Prostate gland (tissue), 2 donors: ENCODE measurements at regions not wholly inside any gene's neighbourhood (a gene's known extent, or its start where the extent isn't known, plus 50 kb on each side); places are given as distances from the start of the nearest gene placed in this dataset.

ENCODE experiments used
- DNase-seq: peaks from one replicate; pipeline ENCODE4 v3.0.0-alpha.2; 2019; ENCODE audit warnings: low spot score
- H3K27ac ChIP-seq, 2 donors: fragments of 200-600 bp; sonication (generic); 2 replicates each; pipeline ENCODE4 v1.5.1; 2017 to 2019
- H3K27me3 ChIP-seq: fragments of 200-600 bp; sonication (generic); replicated peaks from 2 replicates; pipeline ENCODE4 v1.5.1; 2019; ENCODE audit not compliant: insufficient read depth
- H3K36me3 ChIP-seq, 2 donors: fragments of 200-600 bp; sonication (generic); 1 replicate in 1 of 2; 2 replicates in 1 of 2; pipeline versions ENCODE4 v1.5.1 to v1.8.1; 2017 to 2019
- H3K4me1 ChIP-seq: fragments of 200-600 bp; sonication (generic); replicated peaks from 2 replicates; pipeline ENCODE4 v1.5.1; 2019
- H3K4me3 ChIP-seq, 2 donors: fragments of 200-600 bp; sonication (generic); 2 replicates each; pipeline ENCODE4 v1.5.1; 2017 to 2019
- H3K9me3 ChIP-seq: fragments of 200-600 bp; sonication (generic); 2 replicates; pipeline ENCODE4 v1.5.1; 2017
- CTCF ChIP-seq, 4 experiments: fragments of 200-600 bp in 2 of 4; fragments of 450-650 bp in 2 of 4; sonication (generic) in 2 of 4; IDR thresholded peaks; 1 replicate in 3 of 4; 2 replicates in 1 of 4; pipeline ENCODE4 v1.5.1; 2016 to 2019; ENCODE audit warnings: antibody characterized with exemption in 4 of 4, mild to moderate bottlenecking in 2 of 4, moderate library complexity in 2 of 4
- POLR2A ChIP-seq: fragments of 450-650 bp; IDR thresholded peaks from one replicate; pipeline ENCODE4 v1.6.1; 2016; ENCODE audit warnings: antibody characterized with exemption, mild to moderate bottlenecking
- POLR2AphosphoS5 ChIP-seq: sonication (generic); formaldehyde crosslinking; IDR thresholded peaks from one replicate; pipeline ENCODE4 v1.6.1; 2017; ENCODE audit warnings: antibody characterized with exemption
- WGBS: methylation state at CpG from one replicate; pipeline ENCODE4 v1.1.5; 2018; 5-methylcytosine and 5-hydroxymethylcytosine counted together
- intact Hi-C: fragments of 100-400 bp; cut with DNase I; formaldehyde crosslinking; loops from one replicate; pipeline ENCODE4 v1.14.2; 2022

- no peak for TF ChIP-seq CTCF (IDR thresholded peaks at IDR 0.05)
- no peak for TF ChIP-seq POLR2AphosphoS5
- no peak for TF ChIP-seq POLR2A
- Histone ChIP-seq H3K4me1 (no peaks in the 10 kb centered on the region), H3K36me3 (no peaks in the 10 kb centered on the region), H3K9me3 (no peaks in the 10 kb centered on the region), H3K4me3 (no peak overlapping the region), H3K27me3 (no peaks in the 10 kb centered on the region), H3K27ac (no peak overlapping the region)
- DNase-seq, result no peak
- intact Hi-C loops, result no loop called here
- 81% methylated on average over 2 of the region's 2 CpGs for WGBS
Observed at GRCh38 chr2:45195916-45196315, 186.7 kb upstream of the SIX2 start.

- whole genome bisulfite sequencing, result 86% methylated on average over 3 of the region's 3 CpGs
- DNase-seq, result no peak
- Histone ChIP-seq H3K36me3 (no peaks in the 10 kb centered on the region), H3K27ac (no peak overlapping the region), H3K27me3 (no peaks in the 10 kb centered on the region), H3K9me3 (no peaks in the 10 kb centered on the region), H3K4me3 (no peak overlapping the region), H3K4me1 (no peaks in the 10 kb centered on the region)
- TF ChIP-seq CTCF (IDR thresholded peaks at IDR 0.05), result no peak
- no peak for TF ChIP-seq POLR2A
- intact Hi-C loops, result no loop called here
Observed at GRCh38 chr2:45194596-45194995, 185.3 kb upstream of the SIX2 start.

- no peaks in the 10 kb centered on the region for H3K9me3 ChIP-seq
- no peak overlapping the region for H3K27ac ChIP-seq
- no peaks in the 10 kb centered on the region for H3K36me3 ChIP-seq
- H3K4me3 ChIP-seq, result no peak overlapping the region
- H3K27me3 ChIP-seq, result no peaks in the 10 kb centered on the region
- TF ChIP-seq POLR2AphosphoS5 (no peak), CTCF (IDR thresholded peaks at IDR 0.05) (no peak), POLR2A (no peak)
- no peak for DNase-seq
- intact Hi-C loops, result no loop called here
- WGBS, result 67% methylated on average over 4 of the region's 4 CpGs
- H3K4me1 ChIP-seq, result no peaks in the 10 kb centered on the region
Observed at GRCh38 chr2:45193581-45193980, 184.3 kb upstream of the SIX2 start.

GRCh38 chr2:45192991-45193390, 183.7 kb upstream of the SIX2 start:
- H3K9me3 ChIP-seq, result no peaks in the 10 kb centered on the region

More at GRCh38 chr2:45192991-45193390, 183.7 kb upstream of the SIX2 start:
- 84% methylated on average over 4 of the region's 4 CpGs for WGBS
- no peaks in the 10 kb centered on the region for H3K4me1 ChIP-seq
- no peak overlapping the region for H3K27ac ChIP-seq
- no peak for DNase-seq
- H3K27me3 ChIP-seq, result no peaks in the 10 kb centered on the region
- no peaks in the 10 kb centered on the region for H3K36me3 ChIP-seq
- TF ChIP-seq POLR2AphosphoS5 (no peak), POLR2A (no peak), CTCF (IDR thresholded peaks at IDR 0.05) (no peak)
- intact Hi-C loops, result no loop called here
- no peak overlapping the region for H3K4me3 ChIP-seq
